Myocyte (in vitro differentiated cells): ENCODE measurements at regions not wholly inside any gene's neighbourhood (a gene's known extent, or its start where the extent isn't known, plus 50 kb on each side); places are given as distances from the start of the nearest gene placed in this dataset.
"Not testable (repeated sequence)": the region's sequence is repeated elsewhere in the genome, so short reads cannot be mapped to it uniquely, and the experiment has no call there.

Source experiments
- DNase-seq: peaks from one replicate; pipeline ENCODE4 v3.0.0-alpha.2; 2012; ENCODE audit warnings: low read depth

DNA sequence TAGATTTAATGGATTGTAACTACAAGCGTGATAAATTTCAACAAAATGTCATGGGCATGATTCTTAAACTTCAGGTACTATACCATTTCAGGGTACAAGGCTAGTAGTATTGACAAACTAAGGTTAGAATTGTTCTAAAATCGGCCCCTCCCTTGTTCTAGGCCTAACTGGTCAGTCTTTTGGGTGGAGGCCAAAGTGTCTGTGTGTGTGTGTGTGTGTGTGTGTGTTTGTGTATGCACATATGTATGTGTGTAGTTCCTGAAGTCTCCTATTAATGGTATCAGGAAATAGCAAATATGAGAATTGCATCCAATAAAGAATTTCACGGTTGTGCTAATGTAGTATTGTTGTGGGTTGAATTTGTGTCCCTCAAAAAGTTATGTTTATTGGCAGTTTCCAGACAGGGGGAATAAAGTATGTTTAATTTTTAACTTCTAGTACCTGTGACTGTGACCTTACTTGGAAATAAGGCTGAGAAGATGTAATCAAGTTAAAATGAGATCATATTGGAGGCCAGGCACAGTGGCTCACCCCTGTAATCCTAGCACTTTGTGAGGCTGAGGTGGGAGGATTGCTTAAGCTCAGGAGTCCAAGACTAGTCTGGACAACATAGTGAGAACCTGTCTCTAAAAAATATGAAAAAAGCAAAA is 119.2 kb downstream of the KLF5 start:
- no peak for DNase-seq

DNA sequence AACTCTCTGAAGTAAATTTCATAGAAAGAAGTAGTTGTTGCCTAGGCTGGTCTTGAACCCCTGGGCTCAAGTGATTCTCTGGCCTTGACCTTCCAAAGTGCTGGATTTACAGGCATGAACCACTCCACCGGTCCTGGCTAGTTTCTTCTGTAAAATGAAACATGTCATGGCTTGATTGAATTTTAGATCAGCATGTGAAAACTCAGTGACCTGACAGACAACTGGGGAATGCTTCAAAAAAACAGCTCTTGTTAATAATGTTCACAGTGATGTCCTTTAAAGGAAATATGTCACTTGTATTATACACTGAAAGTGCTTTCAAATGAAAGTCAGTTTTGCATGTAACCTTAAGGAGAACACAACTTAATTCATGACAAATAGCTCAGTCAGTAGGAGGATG is 118.2 kb downstream of the KLF5 start:
- no peak for DNase-seq

DNA sequence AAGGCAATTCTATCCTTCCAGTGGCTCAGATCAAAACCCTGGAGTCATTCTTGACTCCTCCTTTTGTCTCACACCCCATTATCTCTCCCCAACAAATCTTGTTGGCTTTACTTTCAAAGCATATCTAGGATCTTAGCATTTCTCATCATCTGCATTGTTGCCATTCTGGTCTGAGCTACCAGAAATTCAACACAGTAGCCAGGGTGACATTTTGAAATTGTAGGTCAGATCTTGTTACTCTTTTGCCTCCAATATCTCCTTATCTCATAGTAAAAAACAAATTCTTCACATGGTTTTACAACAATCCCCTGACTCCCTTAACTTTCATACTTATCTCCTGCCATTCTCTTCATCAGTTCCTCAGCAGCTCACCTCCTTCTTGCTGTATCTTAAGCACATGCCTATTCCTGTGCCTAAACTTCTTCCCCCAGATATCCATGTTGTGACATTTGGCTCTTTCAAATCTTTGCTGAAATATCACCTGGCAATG is 115.8 kb downstream of the KLF5 start:
- no peak for DNase-seq

DNA sequence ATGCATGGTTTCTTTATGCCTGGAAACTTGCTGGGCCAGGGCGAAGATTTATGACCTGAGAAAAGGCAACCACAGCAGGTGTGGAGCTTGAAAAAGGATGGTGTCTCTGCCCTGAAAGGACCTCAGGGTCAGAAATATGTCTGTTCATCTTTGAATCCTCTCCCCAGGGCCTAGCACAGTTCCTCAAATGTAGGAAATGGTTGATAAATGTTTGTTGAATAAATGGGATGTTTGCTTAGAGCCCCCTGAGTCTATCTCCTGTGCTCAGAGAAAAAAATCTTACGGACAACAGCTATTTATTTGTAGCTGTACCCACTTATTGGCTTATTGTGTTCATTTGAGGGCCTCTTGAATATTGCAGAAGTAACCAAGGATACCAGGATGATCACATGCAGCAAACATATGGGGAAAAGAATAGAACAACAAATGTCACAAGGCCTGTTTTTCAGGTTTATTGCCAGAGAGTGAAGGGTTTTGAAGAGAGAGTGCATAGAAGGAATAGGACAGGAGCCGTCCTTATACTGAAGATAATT is 114.5 kb downstream of the KLF5 start:
- DNase-seq, result no peak

DNA sequence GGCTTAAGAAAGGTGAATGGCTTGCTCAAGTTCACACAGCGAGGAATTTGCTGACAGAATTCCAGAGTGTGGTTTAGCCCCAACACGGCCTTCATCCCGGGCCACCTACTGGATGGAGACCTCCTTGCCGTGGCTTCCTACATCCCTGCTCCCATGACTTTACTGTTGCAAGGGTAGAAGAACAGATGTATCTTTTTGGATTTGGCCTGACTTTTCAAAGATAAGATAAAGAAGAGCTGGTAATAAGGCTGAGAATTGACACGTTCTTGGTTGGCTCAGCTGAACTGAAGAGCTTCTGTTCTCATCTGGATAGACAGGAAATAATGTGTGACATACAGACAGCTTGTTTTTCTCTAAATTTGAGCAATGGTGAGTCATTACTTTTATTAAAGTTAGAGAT is 113.1 kb downstream of the KLF5 start:
- no peak for DNase-seq

DNA sequence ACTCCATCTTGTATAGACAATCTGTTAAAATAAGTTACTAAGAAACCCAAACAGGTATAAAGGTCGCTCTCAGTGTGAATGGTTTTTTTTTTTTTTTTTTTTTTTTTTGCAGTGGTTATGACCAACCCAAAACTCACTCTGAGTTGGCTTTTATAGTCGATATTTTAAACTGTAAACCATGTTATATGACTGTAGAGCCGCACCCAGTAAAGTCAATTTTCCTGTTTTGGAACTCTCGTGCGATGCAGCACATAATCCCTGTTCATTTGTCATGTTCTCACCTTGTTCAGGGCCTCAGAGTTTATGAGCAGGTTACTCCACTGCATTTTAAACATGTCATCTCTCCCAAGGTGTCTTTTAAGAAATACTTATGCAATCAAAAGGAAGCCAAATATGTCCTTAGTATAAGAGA is 112.5 kb downstream of the KLF5 start:
- no peak for DNase-seq

DNA sequence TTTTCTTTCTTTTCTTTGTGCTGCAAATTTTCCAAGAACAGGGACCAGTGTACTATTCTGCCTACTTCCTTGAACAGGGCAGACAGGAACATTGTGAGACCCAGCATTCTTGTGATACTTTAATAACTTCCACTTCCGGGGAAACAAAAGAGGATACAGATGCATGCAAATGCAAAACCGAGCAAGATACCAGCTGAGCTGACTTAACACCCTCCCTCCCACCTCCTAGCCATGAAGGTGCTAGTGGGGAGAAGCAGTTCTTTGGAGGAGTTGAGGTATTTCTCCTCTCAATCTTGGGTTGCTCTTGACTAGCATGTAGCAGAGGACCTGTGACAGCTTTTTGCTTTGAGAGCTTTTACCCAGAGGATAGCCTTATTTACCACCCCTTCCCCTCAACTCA is 111.2 kb downstream of the KLF5 start:
- no peak for DNase-seq

DNA sequence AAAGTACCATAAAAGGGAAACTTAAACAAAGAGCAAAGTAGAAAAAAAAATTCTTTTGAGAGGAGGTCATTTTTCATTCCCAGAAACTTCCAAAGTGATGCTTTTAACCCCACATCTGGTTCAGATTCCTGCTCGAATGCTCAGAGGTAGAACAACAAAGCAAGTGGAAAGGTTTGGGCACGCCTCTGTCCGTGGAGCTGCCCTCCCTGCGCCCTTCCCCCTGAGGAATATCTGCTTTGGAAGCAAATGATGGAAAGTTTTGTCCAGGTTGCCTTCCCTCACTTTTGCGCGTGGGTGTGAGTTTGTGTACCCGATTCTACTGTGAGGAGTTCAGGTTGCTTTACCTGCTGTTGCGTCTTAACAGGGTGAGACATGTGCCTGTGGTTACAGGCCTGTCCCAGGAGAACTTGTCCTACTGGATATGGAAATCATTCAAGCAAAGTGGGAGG is 110.2 kb downstream of the KLF5 start:
- DNase-seq, result no peak

DNA sequence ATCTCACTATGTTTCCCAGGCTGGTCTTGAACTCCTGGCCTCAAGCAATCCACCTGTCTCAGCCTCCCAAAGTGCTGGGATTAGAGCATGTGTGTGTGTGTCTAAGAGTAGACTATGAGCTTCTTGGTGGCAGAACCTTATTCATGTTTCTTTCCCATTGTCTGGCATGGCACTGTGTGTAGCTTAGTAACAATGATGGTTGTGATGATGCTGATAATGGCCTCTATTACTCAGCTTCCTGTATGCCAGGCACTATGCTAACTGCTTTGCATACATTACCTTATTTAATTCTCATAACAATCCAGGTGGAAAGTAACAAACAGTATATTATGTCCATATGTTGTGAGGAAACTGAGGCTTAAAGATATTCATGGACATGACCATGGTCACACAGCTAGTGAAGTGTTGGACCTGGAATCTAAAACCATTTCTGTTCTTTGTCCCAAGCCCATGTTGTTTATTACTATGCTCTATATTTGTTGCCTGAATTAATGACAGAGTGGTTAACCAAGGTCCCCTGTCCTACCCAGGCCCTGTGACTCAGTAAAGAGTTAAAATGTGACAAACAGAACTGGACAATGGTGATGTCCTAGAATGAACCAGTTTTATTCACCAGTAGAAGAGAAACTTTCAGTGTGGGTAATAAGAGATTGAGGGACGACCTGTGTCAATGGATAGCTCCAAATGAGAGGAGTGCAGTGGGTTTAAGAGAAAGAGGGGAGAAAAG is 109.6 kb downstream of the KLF5 start:
- DNase-seq, result peak; percentile 40

DNA sequence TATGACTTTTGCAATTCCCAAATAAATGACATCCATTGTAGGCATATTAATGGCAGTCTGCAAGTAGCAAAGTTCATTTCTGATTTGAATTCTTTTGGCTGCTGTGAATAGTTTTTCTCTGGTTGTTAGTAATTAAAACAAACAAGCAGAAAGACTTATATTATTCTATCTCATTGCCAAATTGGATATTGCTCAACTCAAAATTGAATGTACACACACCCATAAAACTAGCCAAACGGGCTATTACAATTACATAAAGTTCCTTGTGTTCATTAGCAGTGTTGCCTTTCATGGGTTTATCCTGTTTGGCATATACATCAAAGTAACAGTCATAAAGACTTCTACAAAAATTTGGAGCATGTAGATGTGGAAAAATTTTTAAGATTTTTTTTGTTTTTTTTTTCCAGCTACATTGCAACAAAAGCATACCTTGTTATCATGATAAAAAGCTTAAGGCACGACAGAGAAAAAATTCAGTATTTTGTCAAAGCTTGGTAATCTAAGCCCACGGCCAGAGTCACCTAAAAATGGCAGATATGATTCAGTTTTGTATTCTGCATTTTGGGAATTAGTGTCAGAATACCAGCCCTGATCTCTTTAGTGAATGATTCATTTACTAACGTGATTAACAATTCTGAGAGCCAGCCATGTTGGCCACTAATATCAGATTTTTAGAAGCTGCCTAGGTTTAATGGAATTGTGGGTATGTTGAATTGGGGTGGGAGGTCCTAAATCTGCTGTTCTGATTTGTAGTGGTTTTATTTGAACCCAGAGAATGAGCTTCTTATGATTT is 108.4 kb downstream of the KLF5 start:
- no peak for DNase-seq

DNA sequence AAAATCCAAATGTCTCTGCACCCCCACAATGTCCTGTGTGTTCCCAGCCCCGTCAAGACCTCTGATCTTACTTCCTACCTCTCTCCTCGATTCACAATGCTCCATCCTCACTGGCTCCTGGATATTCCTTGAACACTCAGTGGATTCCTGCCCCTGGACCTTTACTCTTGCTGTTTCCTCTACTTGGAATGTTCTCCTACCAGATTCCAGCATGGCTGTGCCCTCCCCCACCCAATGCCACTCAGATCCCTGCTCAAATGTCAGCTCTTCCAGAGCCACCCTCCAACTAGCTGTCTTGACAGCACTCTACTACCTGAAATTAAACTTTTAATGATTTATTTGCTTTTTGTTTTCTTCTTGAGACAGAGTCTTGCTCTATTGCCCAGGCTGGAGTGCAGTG is 107.4 kb downstream of the KLF5 start:
- DNase-seq, result no peak

DNA sequence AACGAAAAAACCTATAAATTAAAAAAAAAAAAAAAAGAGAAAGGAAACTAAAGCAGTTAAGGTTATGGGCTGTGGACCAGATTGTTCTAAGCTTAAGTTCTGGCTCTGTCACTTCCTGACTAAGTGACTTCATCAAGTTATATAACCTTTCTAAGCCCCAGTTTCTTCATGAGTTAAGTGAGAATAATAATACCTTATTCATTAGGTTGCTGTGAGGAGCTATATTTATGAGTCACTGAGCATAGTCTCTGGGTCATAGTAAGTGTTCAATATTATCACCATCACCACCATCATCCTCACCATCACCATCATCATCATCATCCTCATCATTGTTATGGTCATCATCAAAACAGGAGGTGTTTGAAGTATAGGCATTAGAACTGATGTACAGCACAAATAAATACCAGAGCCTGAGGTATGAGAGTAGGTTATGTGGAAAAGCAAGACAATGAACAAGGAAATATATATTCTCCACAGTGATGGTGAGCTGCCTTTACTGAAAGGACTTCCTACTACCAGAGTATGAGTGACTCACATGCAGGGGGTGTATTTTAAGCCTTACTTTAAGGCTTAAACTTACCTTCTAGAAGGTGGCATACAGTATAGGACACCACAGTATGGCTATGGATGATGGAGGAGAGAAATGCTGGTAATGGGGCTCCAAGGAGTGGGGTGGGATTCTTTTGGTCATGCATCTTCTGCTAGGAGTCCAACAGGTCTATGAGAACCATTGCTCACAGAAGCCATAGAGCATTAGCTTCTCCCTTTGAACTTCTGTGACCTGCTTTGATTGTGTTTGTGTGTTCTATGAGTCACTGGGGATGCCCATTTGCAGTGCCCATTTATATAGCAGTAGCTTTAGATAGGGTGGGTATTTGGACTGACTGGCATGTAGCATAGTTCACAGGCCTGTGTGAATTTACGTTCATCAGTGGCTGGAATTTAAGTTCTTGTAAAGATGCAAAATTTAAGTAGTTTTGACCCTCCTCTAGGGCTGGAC is 104.4 kb downstream of the KLF5 start:
- DNase-seq, result no peak

DNA sequence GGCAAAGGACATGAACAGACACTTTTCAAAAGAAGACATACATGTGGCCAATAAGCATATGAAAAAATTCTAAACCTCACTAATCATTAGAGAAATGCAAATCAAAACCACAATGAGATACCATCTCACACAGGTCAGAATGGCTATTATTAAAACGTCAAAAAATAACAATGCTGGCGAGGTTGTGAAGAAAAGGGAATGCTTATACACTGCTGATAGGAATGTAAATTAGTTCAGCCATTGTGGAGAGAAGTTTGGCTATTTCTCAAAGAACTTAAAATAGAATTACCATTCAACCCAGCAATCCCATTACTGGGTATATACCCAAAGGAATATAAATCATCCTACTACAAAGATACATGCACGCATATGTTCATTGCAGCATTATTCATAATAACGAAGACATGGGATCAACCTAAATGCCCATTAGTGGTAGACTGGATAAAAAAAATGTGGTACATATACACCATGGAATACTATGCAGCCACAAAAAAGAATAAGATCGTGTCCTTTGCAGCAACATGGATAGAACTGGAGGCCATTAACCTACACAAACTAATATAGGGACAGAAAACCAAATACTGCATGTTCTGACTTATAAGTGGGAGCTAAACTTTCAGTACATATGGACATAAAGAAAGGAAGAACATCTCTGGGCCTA is 101.7 kb downstream of the KLF5 start:
- not testable (repeated sequence) for DNase-seq

DNA sequence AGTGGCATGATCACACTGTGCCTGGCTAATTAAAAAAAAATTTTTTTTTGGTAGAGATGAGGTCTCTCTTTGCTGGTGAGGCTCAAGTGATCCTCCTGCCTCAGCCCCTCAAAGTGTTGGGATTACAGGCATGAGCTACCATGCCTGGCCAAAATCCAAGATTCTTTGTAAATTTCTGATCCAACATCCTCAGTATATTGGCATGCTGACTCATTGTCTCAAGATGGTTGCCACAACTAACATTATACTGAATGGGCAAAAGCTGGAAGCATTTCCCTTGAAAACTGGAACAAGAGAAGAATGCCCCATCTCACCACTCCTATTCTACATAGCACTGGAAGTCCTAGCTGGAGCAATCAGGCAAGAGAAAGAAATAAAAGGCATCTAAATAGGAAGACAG is 100.0 kb downstream of the KLF5 start:
- peak; percentile 48 for DNase-seq

DNA sequence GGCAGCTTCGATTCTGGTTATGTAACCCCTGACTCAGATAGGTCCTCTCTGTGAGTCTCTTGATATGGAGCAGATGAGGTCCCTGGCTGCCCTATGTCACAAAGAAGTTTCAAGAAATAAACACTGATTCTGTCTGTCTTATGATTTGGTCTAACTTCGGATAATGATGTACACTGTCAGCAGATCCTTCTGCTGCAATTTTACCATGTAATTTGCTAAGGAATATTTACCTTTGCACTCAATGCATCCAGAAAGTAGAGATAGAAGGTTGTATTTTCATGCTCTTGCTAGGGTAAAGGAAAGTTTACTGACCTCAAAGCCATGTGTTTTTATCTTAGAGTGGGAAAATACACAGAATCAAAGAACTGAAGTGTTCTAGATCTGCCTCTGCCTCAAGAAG is 98.2 kb downstream of the KLF5 start:
- no peak for DNase-seq

DNA sequence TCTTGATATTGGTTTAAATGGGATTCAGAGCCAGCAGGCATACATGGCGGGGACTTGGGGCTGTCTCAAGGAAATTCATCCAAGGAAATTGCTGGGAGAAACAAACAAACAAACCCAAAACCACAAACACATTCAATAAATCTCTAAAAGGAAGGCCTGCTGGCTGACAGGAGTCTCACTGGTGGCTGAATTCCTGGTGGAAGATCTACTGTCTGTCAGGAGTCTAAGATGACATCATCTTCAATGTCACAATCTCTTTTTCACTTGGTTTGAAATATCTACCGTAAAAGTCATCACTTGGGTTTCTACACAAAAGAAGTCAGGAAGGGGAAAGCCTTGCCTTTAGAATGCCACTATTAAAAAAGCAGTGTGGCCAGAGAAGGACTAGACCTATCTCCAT is 87.9 kb downstream of the KLF5 start:
- DNase-seq, result peak; percentile 38

DNA sequence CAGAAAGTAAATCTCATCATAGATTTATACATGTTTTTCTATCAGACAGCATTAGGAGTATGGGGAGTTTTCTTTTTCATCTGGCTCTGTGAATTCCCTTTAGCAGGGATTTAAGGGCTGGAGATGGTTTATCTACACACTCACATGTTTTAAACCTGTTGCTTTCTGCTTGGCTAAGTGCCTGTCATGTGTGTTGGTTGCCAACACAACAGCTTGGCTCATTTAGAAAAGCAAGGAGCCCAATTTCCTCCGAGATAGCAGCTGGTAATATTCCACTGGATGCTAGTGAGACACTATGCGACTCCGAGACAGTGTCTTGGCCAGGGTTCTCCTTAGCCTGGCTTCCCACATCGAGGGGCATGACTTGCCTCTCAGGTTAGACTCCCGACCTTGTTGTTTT is 83.3 kb downstream of the KLF5 start:
- DNase-seq, result no peak

DNA sequence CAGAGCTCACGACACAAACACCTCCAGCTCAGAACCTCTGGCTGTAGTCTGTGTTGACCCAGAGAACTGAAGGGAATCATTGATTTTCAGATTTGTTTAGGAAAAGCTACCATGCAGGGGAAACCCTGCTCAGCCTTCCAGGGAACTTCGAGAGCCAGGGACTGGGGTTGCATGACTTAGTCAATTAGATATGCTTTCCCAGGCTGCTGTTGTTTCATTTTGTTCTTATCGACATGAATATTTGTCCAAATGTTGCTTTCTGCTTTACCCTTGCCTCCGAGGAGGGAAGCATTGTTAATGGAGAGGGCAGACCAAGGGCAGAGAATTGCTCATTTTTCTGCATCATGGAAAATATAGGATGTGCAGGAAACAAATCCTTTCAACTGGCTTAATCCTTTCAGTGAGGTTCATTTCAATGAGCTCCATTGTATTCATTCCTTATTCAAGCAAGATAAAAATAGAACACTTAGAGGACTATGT is 82.5 kb downstream of the KLF5 start:
- no peak for DNase-seq

DNA sequence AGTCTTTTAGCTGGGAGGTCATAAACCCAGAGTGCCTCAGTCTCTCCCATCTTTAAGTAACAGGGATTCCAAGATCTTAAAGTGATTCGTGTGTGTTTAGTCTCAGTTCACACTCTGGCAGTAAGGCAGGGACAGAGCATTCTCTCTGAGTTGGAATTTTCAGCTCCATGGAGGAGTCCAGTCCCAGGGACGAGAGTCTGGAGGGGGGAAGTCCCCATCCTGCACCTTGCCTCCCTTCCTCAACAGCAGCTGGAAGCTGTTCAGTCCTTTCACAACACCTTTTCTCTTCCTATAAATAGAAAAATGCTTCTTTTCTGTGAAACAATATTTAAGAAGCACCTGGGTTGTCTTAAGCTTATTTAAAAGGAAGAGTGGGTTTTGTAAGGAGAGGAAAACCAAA is 82.0 kb downstream of the KLF5 start:
- DNase-seq, result no peak
